LHCN-M2 (cell line): ENCODE measurements at regions not wholly inside any gene's neighbourhood (a gene's known extent, or its start where the extent isn't known, plus 50 kb on each side); places are given as distances from the start of the nearest gene placed in this dataset.
"Not testable (repeated sequence)": the region's sequence is repeated elsewhere in the genome, so short reads cannot be mapped to it uniquely, and the experiment has no call there.

Experiments used
- DNase-seq: peaks from one replicate; pipeline ENCODE4 v3.0.0-alpha.2; 2012; ENCODE audit warnings: low read depth

GRCh38 chr4:125262502-125262901 is 52.3 kb upstream of the FAT4 start:
- no peak for DNase-seq

DNA sequence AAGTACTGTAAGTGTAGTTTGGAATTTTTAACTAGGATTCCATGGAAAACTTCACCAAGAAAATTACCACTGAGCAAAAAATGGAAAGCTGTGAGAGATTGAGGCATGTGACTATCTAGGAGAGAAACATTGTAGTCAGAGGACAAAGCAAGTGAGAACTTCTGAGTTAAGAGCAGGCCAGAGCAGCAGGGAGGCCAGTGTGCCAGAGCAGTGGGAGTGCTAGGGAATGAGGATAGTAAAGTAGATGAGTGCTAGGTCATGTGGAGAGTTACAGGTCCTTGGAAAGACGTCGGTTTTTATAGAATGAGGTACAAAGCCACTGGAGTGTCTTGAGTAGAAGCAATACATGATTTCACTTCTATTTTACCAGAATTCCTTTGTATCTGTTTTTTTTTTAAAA is 52.7 kb upstream of the FAT4 start:
- DNase-seq, result no peak

DNA sequence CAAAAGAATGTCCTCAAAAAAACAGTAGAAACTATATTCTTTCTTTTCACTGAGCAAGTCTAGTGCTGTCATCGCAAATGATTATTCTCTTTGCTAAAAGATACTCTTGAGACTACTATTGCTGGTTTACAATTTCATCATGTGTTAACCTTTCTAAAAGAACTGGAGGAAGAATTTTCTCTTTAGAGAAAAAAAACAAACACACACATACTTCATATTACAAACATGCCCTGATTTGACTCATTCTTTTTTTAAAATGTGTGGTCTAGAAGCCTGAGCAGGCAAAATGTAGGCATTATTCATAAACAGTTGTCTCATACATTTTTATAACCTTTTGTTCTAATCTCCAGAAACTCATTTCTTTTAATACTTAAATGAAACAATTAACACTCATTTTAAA is 60.6 kb upstream of the FAT4 start:
- DNase-seq, result peak; percentile 74

DNA sequence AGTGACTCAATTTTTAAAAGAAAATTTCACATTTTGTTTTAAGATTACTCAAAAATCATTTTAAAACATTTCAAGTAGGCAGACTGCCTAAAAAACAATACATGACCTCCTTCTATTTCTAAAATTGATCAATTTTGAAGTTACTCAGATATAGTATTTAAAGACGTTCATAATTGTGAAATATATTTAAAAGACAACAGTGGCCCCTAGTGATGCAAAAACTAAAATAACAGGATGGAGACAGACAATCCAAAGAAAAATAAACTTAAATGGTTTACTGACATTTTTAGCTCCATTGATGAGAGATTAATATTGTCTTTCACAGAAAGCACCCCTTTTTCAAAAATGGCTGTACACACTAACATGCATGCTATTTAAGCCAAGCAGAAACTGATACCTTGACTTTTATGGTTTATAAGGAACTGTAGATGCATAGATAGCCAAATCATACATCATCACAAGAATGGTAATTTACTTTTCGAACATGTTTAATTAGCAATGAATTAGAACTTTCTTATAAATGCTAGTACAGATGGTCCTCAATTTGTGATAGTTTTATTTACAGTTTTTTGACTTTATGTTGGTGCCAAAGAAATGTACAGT is 69.8 kb upstream of the FAT4 start:
- no peak for DNase-seq

GRCh38 chr4:125243789-125244397 is 70.9 kb upstream of the FAT4 start:
- no peak for DNase-seq

DNA sequence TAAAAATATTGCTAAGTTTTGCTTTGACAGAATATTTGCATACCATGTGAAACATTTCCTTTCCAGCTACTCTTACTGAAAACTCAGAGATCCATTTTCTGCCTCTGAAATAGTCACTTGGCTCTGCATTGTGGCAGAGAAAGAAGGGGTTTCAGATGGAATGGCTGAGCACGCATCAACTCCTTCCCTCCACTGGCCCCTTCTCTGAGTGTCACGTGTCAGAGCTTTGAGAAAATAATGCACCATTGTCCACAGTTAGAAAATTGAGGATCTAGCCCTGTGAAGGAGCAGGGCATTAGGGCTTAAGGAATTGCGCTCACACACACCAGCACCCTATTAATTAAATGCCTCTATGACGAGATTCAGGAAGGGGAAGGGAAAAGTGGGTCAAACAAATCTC is 78.8 kb upstream of the FAT4 start:
- no peak for DNase-seq

GRCh38 chr4:125231661-125232060 is 83.1 kb upstream of the FAT4 start:
- DNase-seq, result no peak

GRCh38 chr4:125229596-125230058 is 85.1 kb upstream of the FAT4 start:
- no peak for DNase-seq

DNA sequence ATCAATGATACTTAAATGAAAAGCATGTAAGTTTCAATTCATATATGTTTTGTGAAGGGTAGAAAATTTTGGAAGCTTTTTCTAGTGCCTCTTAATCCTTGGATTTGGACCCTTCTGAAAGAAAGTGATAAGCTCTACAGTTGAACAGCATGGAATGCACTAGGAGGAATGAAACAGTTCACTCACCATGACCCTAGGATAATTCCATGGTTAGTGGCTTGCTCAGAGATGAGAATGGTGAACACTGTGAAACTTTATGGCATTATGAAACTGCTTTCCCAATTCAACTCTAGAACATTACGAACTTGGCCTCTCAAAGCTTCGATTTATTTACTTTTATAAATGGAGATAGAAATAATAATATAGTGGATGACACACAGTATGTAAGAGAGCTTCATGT is 88.9 kb upstream of the FAT4 start:
- DNase-seq, result no peak

GRCh38 chr4:125200556-125200955 is 114.2 kb upstream of the FAT4 start:
- no peak for DNase-seq

- peak; percentile 46 for DNase-seq
Observed at GRCh38 chr4:125198916-125199315, 115.8 kb upstream of the FAT4 start.

- not testable (repeated sequence) for DNase-seq
Observed at GRCh38 chr4:125191874-125192459, 122.8 kb upstream of the FAT4 start.

DNA sequence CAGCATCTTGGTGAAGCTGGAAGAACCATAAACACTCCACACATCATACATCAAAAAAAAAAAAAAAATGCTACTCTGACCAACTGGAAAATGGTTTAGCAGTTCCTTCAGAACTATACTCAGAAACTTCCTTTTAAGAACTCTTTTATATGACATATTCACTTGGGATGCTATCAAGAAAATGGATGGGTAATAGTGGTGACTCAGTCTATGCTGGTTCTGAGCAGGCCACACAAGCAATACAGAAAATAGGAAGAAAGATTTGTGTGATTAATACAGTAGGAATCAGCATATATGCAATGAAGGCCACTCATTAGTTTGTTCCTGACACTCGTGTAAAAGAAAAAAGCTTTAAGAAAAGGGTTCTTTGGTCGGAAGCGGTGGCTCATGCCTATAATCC is 123.5 kb upstream of the FAT4 start:
- DNase-seq, result peak; percentile 48

- DNase-seq, result peak; percentile 73
Observed at GRCh38 chr4:125187226-125188176, 127.3 kb upstream of the FAT4 start.

DNA sequence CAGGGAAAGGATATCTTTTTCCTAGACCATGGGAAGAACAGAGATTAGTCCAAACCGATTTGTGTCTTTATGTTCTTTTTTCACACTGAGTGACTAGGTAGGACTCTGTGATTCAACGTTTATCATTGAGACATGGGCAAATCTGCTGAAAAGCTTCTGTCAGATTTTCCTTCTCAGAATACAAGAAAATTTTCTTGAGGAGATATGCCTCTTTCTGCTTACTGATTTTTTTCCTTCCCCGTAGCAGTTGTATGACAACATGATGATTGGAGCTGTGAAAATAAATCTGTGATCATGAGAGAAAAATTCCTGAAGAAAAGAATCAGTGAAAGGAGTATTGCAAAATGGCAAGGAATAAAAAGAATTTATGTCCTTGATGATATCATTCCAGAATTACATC is 130.6 kb upstream of the FAT4 start:
- DNase-seq, result no peak

DNA sequence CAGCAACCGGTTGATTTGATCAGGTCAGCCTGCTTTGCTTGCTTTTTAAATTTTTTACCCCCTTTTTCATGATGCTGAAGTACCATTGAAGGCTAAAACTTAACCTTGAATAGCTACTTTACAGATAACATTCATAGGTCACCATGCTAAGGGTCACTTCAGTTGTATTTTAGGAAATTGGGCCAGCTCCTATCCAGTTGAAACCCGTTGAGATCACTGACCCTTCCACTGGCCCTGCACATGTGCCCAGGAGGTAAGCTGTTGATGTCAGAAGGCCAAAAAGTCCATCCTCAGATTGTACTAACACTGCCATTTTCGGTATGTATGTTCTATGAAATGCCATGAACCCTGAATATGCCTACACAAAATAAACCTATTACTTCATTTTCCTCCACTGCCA is 133.0 kb upstream of the FAT4 start:
- no peak for DNase-seq

GRCh38 chr4:125179727-125180126 is 135.0 kb upstream of the FAT4 start:
- no peak for DNase-seq

- DNase-seq, result no peak
Observed at GRCh38 chr4:125169192-125169591, 145.6 kb upstream of the FAT4 start.

DNA sequence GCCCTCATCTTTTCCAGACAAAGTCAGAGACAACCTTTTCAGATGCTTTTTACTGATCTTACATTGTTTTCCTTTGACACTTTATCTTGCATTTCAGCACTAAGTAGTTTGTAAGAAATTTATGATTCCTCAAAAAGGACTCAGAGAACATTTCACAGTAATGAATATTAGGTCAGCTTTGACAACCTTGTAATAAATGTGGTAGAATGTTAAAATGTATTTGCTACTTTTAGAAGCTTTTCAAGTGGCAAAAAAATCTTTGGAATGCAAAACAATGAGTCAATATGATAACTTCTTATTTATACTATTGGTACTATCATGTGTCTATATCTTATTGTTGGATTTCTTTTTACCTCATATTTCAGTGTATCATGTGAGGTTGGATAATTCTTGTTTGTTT is 146.2 kb upstream of the FAT4 start:
- DNase-seq, result peak; percentile 38

DNA sequence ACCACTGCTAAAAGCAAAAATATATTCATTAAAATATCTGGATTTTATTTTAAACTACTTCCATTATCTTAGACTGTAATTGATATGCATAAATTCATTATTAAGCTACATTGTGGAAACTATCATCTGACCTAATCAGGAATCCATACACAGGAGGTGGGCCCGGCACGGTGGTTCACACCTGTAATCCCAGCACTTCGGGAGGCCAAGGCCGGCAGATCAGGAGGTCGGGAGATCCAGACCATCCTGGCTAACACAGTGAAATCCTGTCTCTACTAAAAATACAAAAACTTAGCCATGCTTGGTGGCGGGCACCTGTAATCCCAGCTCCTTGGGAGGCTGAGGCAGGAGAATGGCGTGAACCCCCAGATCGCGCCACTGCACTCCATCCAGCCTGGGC is 148.7 kb upstream of the FAT4 start:
- DNase-seq, result not testable (repeated sequence)

- DNase-seq, result no peak
Observed at GRCh38 chr4:125159001-125159400, 155.8 kb upstream of the FAT4 start.

DNA sequence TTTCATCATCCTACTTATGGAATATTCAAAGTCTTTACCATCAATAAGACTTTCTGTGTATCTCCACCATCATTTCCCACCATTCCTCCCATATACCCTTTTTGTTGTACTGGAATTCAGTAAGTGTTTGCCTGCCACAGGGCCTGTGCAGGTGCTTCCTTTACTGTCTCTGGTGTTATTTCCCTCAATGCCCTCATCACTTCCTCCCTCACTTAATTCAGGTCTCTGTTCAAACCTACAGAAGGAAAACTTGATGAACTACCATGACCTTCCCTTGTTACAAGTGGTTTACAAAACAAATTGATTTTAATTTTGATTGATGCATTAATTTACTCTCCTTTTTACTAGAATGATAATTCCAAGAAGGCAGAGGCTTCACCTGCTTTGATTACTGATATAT is 159.5 kb upstream of the FAT4 start:
- no peak for DNase-seq
